Epidermal melanocyte (primary cell): ENCODE measurements at regions not wholly inside any gene's neighbourhood (a gene's known extent, or its start where the extent isn't known, plus 50 kb on each side); places are given as distances from the start of the nearest gene placed in this dataset.

Experiments used
- DNase-seq: peaks from one replicate; pipeline ENCODE4 v3.0.0; 2011; ENCODE audit warnings: low spot score; ENCODE audit not compliant: insufficient read length

- no peak for DNase-seq
These were observed 2375.8 kb downstream of the MAT2B start for GRCh38 chr5:165881259-165881658.

GRCh38 chr5:165882099-165882498 is 2376.7 kb downstream of the MAT2B start:
- DNase-seq, result no peak

- DNase-seq, result no peak
These were observed 2380.4 kb downstream of the MAT2B start for GRCh38 chr5:165885623-165886350.

- DNase-seq, result no peak
These were observed 2381.7 kb downstream of the MAT2B start for GRCh38 chr5:165887147-165887546.

- no peak for DNase-seq
These were observed 2387.0 kb downstream of the MAT2B start for GRCh38 chr5:165892383-165892782.

GRCh38 chr5:165894916-165895315 is 2389.5 kb downstream of the MAT2B start:
- DNase-seq, result no peak

GRCh38 chr5:165903835-165904234 is 2387.6 kb upstream of the WWC1 start:
- no peak for DNase-seq

GRCh38 chr5:165906871-165907270 is 2384.6 kb upstream of the WWC1 start:
- no peak for DNase-seq

- DNase-seq, result no peak
These were observed 2378.4 kb upstream of the WWC1 start for GRCh38 chr5:165913059-165913458.

GRCh38 chr5:165914456-165914855 is 2377.0 kb upstream of the WWC1 start:
- DNase-seq, result no peak

- no peak for DNase-seq
These were observed 2372.2 kb upstream of the WWC1 start for GRCh38 chr5:165919196-165919595.

- DNase-seq, result no peak
These were observed 2370.8 kb upstream of the WWC1 start for GRCh38 chr5:165920655-165921054.

- DNase-seq, result no peak
These were observed 2362.5 kb upstream of the WWC1 start for GRCh38 chr5:165928971-165929370.

GRCh38 chr5:165940541-165940940 is 2350.9 kb upstream of the WWC1 start:
- DNase-seq, result no peak

- no peak for DNase-seq
These were observed 2334.6 kb upstream of the WWC1 start for GRCh38 chr5:165956854-165957253.

GRCh38 chr5:165981671-165982070 is 2309.8 kb upstream of the WWC1 start:
- no peak for DNase-seq

- DNase-seq, result no peak
These were observed 2295.1 kb upstream of the WWC1 start for GRCh38 chr5:165996201-165996875.

- no peak for DNase-seq
These were observed 2291.6 kb upstream of the WWC1 start for GRCh38 chr5:165999693-166000320.

GRCh38 chr5:166004006-166004405 is 2287.4 kb upstream of the WWC1 start:
- DNase-seq, result no peak

GRCh38 chr5:166013415-166013814 is 2278.0 kb upstream of the WWC1 start:
- DNase-seq, result no peak

GRCh38 chr5:166014256-166014655 is 2277.2 kb upstream of the WWC1 start:
- DNase-seq, result no peak

GRCh38 chr5:166018716-166019115 is 2272.7 kb upstream of the WWC1 start:
- no peak for DNase-seq

- DNase-seq, result no peak
These were observed 2269.4 kb upstream of the WWC1 start for GRCh38 chr5:166022065-166022464.
